Type B pancreatic cell (in vitro differentiated cells): ENCODE measurements at regions not wholly inside any gene's neighbourhood (a gene's known extent, or its start where the extent isn't known, plus 50 kb on each side); places are given as distances from the start of the nearest gene placed in this dataset.
A peak's percentile ranks its signal among the peaks of the same experiment; 100 is the strongest.
"Not testable (repeated sequence)": the region's sequence is repeated elsewhere in the genome, so short reads cannot be mapped to it uniquely, and the experiment has no call there.

Source experiments
- DNase-seq: peaks from one replicate; pipeline ENCODE4 v3.0.0; 2021; ENCODE audit warnings: mixed read lengths; ENCODE audit not compliant: unreplicated experiment; ENCODE audit errors: extremely low spot score
- H3K27ac Mint-ChIP-seq: 2 replicates; pipeline ENCODE4 v1.8.0; 2021; ENCODE audit warnings: mild to moderate bottlenecking, mixed read lengths
- H3K27me3 Mint-ChIP-seq: 2 replicates; pipeline ENCODE4 v1.8.0; 2021; ENCODE audit warnings: mixed read lengths
- H3K36me3 Mint-ChIP-seq: 2 replicates; pipeline ENCODE4 v1.8.0; 2021; ENCODE audit warnings: mixed read lengths
- H3K4me1 Mint-ChIP-seq: one replicate; pipeline ENCODE4 v1.8.0; 2021; ENCODE audit warnings: mixed read lengths; ENCODE audit not compliant: unreplicated experiment
- H3K4me3 Mint-ChIP-seq: 2 replicates; pipeline ENCODE4 v1.8.0; 2021; ENCODE audit warnings: mild to moderate bottlenecking, mixed read lengths
- H3K9me3 Mint-ChIP-seq: 2 replicates; pipeline ENCODE4 v1.8.0; 2021; ENCODE audit warnings: mixed read lengths
- TF ChIP-seq, protein P1 (sequence below): fragments of 200-600 bp; sonication (generic); conservative IDR thresholded peaks from 2 replicates; pipeline ENCODE4 v1.5.0; 2021; ENCODE audit warnings: antibody characterized with exemption, mild to moderate bottlenecking

GRCh38 chr6:30813631-30814145 lies 69.3 kb upstream of the IER3 start:
- H3K9me3 Mint-ChIP-seq, result peaks cover 13% of the 10 kb centered on the region
- DNase-seq, result no peak

DNA sequence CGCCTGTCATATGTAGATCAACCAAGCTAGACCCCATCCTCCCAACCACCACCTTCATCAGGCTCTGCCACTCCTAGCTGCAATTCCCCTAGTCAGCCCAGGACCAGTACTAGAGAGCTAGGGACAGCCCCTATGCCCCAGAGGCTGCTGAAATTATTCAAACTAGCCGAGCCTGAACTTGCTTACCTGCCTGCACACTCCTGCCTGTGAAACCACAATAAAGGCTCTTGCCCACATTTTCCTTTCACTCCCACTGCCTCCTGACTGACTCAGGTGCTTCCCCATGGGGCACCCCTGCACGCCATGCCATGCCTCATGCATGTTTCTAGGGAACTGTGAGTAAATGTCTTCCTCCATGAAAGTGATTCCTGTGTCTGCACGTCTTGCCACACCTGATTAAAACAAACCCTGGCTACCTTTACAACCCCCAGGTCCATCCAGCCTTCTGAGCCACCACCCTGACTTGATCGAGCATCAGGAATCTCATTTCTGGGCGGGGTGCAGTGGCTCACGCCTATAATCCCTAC lies 66.5 kb upstream of the IER3 start:
- Mint-ChIP-seq H3K9me3 (peaks cover 8% of the 10 kb centered on the region), H3K27ac (peak overlapping the region; percentile 84), H3K27me3 (no peaks in the 10 kb centered on the region), H3K4me3 (peak overlapping the region; percentile 35), H3K36me3 (no peaks in the 10 kb centered on the region), H3K4me1 (peaks cover 20% of the 10 kb centered on the region)
- TF ChIP-seq, protein P1, sequence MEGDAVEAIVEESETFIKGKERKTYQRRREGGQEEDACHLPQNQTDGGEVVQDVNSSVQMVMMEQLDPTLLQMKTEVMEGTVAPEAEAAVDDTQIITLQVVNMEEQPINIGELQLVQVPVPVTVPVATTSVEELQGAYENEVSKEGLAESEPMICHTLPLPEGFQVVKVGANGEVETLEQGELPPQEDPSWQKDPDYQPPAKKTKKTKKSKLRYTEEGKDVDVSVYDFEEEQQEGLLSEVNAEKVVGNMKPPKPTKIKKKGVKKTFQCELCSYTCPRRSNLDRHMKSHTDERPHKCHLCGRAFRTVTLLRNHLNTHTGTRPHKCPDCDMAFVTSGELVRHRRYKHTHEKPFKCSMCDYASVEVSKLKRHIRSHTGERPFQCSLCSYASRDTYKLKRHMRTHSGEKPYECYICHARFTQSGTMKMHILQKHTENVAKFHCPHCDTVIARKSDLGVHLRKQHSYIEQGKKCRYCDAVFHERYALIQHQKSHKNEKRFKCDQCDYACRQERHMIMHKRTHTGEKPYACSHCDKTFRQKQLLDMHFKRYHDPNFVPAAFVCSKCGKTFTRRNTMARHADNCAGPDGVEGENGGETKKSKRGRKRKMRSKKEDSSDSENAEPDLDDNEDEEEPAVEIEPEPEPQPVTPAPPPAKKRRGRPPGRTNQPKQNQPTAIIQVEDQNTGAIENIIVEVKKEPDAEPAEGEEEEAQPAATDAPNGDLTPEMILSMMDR, result no peak
- no peak for DNase-seq

More at GRCh38 chr6:30813631-30814145, 69.3 kb upstream of the IER3 start:
- TF ChIP-seq, protein P1, result no peak
- Mint-ChIP-seq H3K36me3 (no peaks in the 10 kb centered on the region), H3K27ac (peak overlapping the region; percentile 13), H3K4me1 (peaks cover 26% of the 10 kb centered on the region), H3K4me3 (no peak overlapping the region), H3K27me3 (no peaks in the 10 kb centered on the region)

GRCh38 chr6:30807566-30807965 lies 63.2 kb upstream of the IER3 start:
- not testable (repeated sequence) for H3K4me3 Mint-ChIP-seq, H3K9me3 Mint-ChIP-seq

DNA sequence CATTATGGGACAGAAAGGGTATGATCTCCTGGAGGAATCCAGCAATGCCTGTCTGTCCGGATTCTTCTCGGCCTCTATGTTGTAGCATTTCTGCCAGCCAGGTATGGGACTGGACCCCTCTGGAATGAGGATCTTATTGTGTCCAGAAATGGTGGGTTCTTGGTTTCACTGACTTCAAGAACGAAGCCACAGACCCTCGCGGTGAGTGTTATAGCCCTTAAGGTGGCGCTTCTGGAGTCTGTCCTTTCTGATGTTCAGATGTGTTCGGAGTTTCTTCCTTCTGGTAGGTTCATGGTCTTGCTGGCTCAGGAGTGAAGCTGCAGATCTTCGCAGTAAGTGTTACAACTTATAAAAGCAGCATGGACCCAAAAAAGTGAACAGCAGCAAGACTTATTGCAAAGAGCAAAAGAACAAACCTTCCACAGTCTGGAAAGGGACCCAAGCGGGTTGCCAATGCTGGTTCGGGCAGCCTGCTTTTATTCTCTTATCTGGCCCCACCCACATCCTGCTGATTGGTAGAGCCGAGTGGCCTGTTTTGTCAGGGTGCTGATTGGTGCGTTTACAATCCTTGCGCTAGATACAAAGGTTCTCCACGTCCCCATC lies 62.3 kb upstream of the IER3 start:
- Mint-ChIP-seq H3K27ac (no peak overlapping the region), H3K4me1 (peaks cover 4% of the 10 kb centered on the region)

More at GRCh38 chr6:30807566-30807965, 63.2 kb upstream of the IER3 start:
- H3K27me3 Mint-ChIP-seq, H3K27ac Mint-ChIP-seq, DNase-seq, H3K36me3 Mint-ChIP-seq, H3K4me1 Mint-ChIP-seq: not testable (repeated sequence)

DNA sequence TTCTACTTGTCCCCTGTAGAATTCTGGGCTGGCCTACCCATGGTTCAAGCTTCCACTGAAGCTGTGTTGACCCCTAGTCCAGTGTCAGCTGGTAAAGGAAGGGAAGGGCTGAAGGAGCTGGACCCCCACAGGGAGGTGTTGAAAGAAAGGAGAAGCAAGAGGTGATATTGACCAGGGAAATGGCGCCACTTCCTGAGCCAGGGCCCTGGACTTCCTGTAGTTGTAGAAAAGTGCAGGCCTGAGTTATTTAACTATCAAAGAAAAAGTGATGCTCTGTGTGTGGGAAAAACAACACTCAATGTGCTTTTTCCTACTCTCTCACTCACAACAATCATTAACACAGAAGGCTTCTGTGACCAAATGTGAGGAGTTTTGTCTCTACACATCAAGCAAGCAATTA lies 60.0 kb upstream of the IER3 start:
- no peak for DNase-seq
- Mint-ChIP-seq H3K36me3 (no peaks in the 10 kb centered on the region), H3K9me3 (no peaks in the 10 kb centered on the region), H3K27me3 (no peaks in the 10 kb centered on the region), H3K4me3 (no peak overlapping the region), H3K4me1 (peaks cover 6% of the 10 kb centered on the region), H3K27ac (no peak overlapping the region)
- TF ChIP-seq, protein P1, result no peak

More for the DNA sequence above, 62.3 kb upstream of the IER3 start:
- Mint-ChIP-seq H3K4me3 (no peak overlapping the region), H3K27me3 (no peaks in the 10 kb centered on the region), H3K36me3 (no peaks in the 10 kb centered on the region), H3K9me3 (no peaks in the 10 kb centered on the region)
- no peak for DNase-seq
- TF ChIP-seq, protein P1, result no peak

GRCh38 chr6:30802731-30803130 lies 58.4 kb upstream of the IER3 start:
- peak overlapping the region; percentile 8 for H3K27ac Mint-ChIP-seq
- no peak for DNase-seq
- no peaks in the 10 kb centered on the region for H3K9me3 Mint-ChIP-seq
- H3K4me3 Mint-ChIP-seq, result no peak overlapping the region
- TF ChIP-seq, protein P1, result no peak
- peaks cover 8% of the 10 kb centered on the region for H3K4me1 Mint-ChIP-seq
- H3K27me3 Mint-ChIP-seq, result no peaks in the 10 kb centered on the region
- H3K36me3 Mint-ChIP-seq, result no peaks in the 10 kb centered on the region
